Testis (tissue), 2 donors: ENCODE measurements at regions not wholly inside any gene's neighbourhood (a gene's known extent, or its start where the extent isn't known, plus 50 kb on each side); places are given as distances from the start of the nearest gene placed in this dataset.

Experiments
- POLR2A ChIP-seq: fragments of 450-650 bp; IDR thresholded peaks from one replicate; pipeline ENCODE4 v1.6.1; 2017; ENCODE audit warnings: antibody characterized with exemption, mild to moderate bottlenecking, moderate library complexity
- TF ChIP-seq, protein P1 (sequence below), 3 experiments: fragments of 450-650 bp in 2 of 3; fragments of 200-600 bp in 1 of 3; sonication (generic) in 1 of 3; IDR thresholded peaks; one replicate each; pipeline ENCODE4 v1.5.1; 2016 to 2019; ENCODE audit warnings: antibody characterized with exemption in 3 of 3, mild to moderate bottlenecking in 2 of 3, moderate library complexity in 1 of 3

DNA sequence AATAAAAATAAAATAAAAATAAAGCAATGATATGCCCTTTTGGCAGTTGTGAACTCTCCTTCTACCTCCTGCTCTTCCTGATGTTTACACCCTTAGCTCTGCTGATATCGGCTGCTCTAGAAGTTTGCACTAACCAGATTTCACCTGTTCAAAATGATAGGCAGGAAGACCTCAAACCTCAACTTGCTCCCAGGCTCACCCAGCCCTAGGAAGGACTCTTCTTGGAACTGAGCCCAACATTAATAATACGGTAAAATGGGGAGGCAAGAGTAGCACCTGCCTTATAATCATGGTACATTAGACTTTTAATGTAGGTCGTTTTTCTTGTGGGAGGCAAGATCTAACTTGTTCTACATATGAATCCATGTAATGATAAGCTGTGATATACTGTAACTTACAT lies 61.2 kb upstream of the MED13 start:
- TF ChIP-seq, protein P1, sequence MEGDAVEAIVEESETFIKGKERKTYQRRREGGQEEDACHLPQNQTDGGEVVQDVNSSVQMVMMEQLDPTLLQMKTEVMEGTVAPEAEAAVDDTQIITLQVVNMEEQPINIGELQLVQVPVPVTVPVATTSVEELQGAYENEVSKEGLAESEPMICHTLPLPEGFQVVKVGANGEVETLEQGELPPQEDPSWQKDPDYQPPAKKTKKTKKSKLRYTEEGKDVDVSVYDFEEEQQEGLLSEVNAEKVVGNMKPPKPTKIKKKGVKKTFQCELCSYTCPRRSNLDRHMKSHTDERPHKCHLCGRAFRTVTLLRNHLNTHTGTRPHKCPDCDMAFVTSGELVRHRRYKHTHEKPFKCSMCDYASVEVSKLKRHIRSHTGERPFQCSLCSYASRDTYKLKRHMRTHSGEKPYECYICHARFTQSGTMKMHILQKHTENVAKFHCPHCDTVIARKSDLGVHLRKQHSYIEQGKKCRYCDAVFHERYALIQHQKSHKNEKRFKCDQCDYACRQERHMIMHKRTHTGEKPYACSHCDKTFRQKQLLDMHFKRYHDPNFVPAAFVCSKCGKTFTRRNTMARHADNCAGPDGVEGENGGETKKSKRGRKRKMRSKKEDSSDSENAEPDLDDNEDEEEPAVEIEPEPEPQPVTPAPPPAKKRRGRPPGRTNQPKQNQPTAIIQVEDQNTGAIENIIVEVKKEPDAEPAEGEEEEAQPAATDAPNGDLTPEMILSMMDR (IDR thresholded peaks at IDR 0.05): no peak
- no peak for TF ChIP-seq POLR2A
